ENCODE measurements at regions not wholly inside any gene's neighbourhood (a gene's known extent, or its start where the extent isn't known, plus 50 kb on each side); places are given as distances from the start of the nearest gene placed in this dataset.

DNA sequence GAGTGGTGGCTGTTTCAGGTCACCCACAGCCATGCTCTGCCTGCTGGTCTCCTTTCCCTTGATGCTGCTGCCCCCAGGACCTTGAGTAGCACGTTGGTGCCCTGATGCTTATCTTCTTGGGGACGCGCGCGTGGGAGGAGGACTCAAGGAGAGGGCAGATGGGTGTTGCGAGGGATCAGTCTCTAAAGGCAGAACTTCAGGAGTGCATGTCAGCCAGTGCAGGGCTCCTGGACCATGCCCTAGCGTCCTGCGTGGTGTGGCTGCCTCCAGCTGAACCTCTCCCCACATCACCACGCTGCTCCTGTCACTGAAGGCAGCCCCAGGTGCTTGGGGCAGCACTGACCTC lies 62.5 kb upstream of the GLI2 start:
- intact Hi-C loops (cut with DNase I): loop anchor here (5.0 kb wide), 1 partner anchor 161 kb away; no protein-coding TSS in a partner anchor
- Histone ChIP-seq H3K4me1 (no peaks in the 10 kb centered on the region), H3K4me3 (no peak overlapping the region), H3K9me3 (no peaks in the 10 kb centered on the region), H3K27me3 (peaks cover 6% of the 10 kb centered on the region), H3K27ac (no peak overlapping the region), H3K36me3 (no peaks in the 10 kb centered on the region)
- TF ChIP-seq, protein P1, sequence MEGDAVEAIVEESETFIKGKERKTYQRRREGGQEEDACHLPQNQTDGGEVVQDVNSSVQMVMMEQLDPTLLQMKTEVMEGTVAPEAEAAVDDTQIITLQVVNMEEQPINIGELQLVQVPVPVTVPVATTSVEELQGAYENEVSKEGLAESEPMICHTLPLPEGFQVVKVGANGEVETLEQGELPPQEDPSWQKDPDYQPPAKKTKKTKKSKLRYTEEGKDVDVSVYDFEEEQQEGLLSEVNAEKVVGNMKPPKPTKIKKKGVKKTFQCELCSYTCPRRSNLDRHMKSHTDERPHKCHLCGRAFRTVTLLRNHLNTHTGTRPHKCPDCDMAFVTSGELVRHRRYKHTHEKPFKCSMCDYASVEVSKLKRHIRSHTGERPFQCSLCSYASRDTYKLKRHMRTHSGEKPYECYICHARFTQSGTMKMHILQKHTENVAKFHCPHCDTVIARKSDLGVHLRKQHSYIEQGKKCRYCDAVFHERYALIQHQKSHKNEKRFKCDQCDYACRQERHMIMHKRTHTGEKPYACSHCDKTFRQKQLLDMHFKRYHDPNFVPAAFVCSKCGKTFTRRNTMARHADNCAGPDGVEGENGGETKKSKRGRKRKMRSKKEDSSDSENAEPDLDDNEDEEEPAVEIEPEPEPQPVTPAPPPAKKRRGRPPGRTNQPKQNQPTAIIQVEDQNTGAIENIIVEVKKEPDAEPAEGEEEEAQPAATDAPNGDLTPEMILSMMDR (IDR thresholded peaks at IDR 0.05): no peak
- DNase-seq (ENCODE audit: low spot score in 2 of 2): no peak

DNA sequence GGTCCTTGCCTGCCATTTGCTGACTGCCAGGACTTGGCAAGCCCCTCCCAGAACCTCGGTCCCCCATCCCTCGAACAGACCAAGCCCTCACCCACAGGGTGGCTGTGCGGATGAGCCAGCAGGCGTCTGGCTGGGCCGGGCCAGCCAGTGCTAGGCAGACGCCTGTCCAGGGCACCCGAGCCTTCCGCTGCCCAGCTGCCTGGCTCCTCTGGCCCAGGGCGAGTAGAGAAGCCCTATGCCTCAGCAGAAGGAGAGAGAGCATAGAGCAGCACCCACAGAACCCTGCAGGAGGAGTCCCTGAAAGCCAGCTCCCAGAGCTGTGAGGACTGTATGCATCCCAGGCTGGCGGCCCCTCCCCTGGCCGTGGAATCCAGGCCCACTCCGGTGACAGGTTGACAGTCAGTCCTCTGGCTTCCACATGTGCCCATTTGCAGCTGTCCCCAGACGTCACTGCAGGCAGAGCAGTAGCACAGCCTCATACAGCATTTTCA lies 62.1 kb upstream of the GLI2 start:
- DNase-seq (ENCODE audit: low spot score in 2 of 2): no peak
- H3K36me3 ChIP-seq: no peaks in the 10 kb centered on the region
- no peak overlapping the region for H3K4me3 ChIP-seq
- no peaks in the 10 kb centered on the region for H3K9me3 ChIP-seq
- TF ChIP-seq, protein P1 (IDR thresholded peaks at IDR 0.05): no peak
- H3K4me1 ChIP-seq: no peaks in the 10 kb centered on the region
- no peak overlapping the region for H3K27ac ChIP-seq
- intact Hi-C loops (cut with DNase I): loop anchor here (5.0 kb wide), 1 partner anchor 161 kb away; no protein-coding TSS in a partner anchor
- H3K27me3 ChIP-seq: peaks cover 6% of the 10 kb centered on the region

DNA sequence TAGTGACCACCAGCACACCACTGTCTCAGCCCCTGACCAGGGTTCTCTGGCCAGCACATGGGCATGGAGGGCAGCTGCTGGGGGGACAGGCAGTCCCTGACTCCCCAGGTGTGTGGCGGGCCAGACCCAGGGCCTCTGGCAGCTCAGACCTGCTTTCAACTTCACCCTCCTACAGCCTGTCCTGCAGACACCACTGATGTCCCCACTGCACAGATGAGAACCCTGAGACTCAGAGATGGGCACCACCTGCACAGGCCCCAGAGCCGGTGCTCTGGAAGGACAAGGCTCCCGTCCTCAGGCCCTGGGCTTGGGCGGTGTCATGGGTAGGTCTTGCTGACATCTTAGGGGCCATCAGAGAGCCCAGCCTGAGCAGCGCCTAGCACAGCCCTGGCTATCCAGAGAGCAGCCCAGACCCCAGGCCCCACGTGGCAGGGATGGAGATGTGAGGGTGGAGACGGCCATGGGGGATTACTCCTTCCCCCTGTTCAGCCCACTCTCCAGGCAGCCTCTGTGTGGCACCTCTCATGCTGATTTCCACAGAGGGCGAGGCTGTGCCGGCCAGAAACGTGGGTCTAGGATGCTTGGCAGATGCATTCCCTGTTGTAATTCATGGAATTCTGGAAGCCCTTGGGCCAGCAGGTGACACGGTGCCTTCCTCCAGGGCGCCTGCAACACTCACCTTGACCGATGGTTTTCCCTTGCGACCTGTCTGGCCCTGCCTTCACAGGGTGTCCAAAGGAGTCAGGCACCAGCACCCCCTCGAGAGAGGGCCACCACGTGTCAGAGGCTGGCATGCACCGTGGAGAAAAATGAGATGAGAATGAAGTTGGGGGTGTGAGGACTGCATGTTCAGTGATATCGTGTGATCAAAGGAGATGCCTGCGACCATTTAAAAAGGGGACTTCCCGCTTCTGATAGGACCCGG lies 61.2 kb upstream of the GLI2 start:
- Histone ChIP-seq H3K4me1 (no peaks in the 10 kb centered on the region), H3K4me3 (no peak overlapping the region), H3K27ac (no peak overlapping the region), H3K36me3 (no peaks in the 10 kb centered on the region), H3K27me3 (peaks cover 9% of the 10 kb centered on the region), H3K9me3 (no peaks in the 10 kb centered on the region)
- intact Hi-C loops (cut with DNase I): loop anchor here (5.0 kb wide), 2 partner anchors 107 to 162 kb away; no protein-coding TSS in a partner anchor
- DNase-seq (ENCODE audit: low spot score in 2 of 2): no peak
- TF ChIP-seq, protein P1 (IDR thresholded peaks at IDR 0.05): no peak

DNA sequence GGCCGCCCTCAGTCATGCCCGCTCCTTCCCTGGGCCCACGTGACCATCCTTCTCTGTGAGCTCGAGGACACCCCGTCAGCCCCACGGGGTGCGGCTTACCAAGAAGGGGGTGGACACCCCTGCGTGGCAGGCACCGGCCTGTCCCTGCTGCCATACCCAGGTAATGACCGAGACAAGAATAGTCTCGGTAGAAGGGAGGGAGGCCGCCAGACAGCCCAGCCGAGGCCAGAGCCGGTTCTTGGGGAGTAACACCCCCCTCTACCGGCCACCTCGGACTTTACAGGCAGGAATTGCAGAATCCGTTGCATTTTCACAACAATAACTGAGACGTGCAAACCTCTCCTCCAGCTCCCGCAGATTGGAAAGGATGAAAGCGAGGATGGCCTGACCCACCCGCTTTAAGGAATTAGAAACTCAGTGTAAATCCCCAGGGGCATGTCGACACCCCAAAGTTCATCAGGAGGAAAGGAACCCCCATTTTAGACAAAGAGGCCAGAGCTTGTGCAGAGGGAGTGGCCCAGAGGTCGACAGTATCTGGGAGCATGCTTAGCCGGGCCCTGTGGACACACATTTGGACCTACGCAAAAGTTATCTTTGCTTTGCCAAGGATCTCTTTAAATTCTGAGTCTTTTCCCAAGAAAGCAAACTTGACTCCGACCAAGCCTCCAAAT lies 60.1 kb upstream of the GLI2 start:
- DNase-seq (ENCODE audit: low spot score in 2 of 2): no peak
- intact Hi-C loops (cut with DNase I): loop anchor here (5.0 kb wide), 1 partner anchor 108 kb away; no protein-coding TSS in a partner anchor
- Histone ChIP-seq H3K27ac (no peak overlapping the region), H3K4me1 (peaks cover 0 to 3% of the 10 kb centered on the region in 2 donors), H3K4me3 (no peak overlapping the region), H3K36me3 (no peaks in the 10 kb centered on the region), H3K27me3 (peaks cover 12% of the 10 kb centered on the region), H3K9me3 (no peaks in the 10 kb centered on the region)
- TF ChIP-seq, protein P1 (IDR thresholded peaks at IDR 0.05): peak; percentile 61 to 70 (median 68)

DNA sequence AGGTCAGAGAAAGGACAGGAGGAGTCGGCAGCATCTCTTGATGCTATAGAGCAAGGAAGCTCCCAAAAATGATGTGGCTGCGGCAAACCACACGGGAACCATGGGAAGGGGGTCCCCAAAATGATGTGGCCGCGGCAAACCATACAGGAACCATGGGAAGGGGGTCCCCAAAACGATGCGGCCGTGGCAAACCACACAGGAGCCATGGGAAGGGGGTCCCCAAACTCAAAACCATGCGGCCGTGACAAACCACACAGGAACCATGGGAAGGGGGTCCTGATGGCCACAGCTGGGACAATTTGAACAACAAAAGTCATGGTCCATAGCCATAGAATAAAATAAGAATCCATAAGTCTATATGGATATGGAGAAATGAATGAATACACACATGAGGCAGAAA lies 58.4 kb upstream of the GLI2 start:
- TF ChIP-seq, protein P1 (IDR thresholded peaks at IDR 0.05): no peak
- H3K27me3 ChIP-seq: peaks cover 8% of the 10 kb centered on the region
- H3K9me3 ChIP-seq: no peaks in the 10 kb centered on the region
- intact Hi-C loops (cut with DNase I): loop anchor here (5.0 kb wide), 1 partner anchor 110 kb away; no protein-coding TSS in a partner anchor
- H3K27ac ChIP-seq: no peak overlapping the region
- H3K4me3 ChIP-seq: no peak overlapping the region
- H3K4me1 ChIP-seq: peaks cover 0 to 3% of the 10 kb centered on the region in 2 donors
- H3K36me3 ChIP-seq: no peaks in the 10 kb centered on the region
- DNase-seq (ENCODE audit: low spot score in 2 of 2): no peak

Data from ascending aorta (tissue), 2 donors.